Neuronal stem cell (in vitro differentiated cells): ENCODE measurements at regions not wholly inside any gene's neighbourhood (a gene's known extent, or its start where the extent isn't known, plus 50 kb on each side); places are given as distances from the start of the nearest gene placed in this dataset.

Experiments
- DNase-seq: peaks from one replicate; pipeline ENCODE4 v3.0.0-alpha.2; 2013; ENCODE audit warnings: low spot score
- H2AFZ ChIP-seq: one replicate; pipeline ENCODE4 v1.6.1; 2013; ENCODE audit warnings: mild to moderate bottlenecking, low read length, inconsistent platforms
- H2AK5ac ChIP-seq: 2 replicates; pipeline ENCODE4 v1.6.1; 2013; ENCODE audit warnings: low read depth, mild to moderate bottlenecking, inconsistent platforms, low read length, moderate library complexity, mixed read lengths
- H2BK120ac ChIP-seq: 2 replicates; pipeline ENCODE4 v1.6.1; 2013; ENCODE audit warnings: low read depth, mild to moderate bottlenecking, inconsistent platforms, low read length, moderate library complexity, mixed read lengths
- H2BK12ac ChIP-seq: one replicate; pipeline ENCODE4 v1.6.1; 2013; ENCODE audit warnings: low read length, inconsistent platforms
- H2BK15ac ChIP-seq: 2 replicates; pipeline ENCODE4 v1.6.1; 2013; ENCODE audit warnings: mild to moderate bottlenecking, low read length, inconsistent platforms, mixed read lengths
- H2BK5ac ChIP-seq: one replicate; pipeline ENCODE4 v1.6.1; 2013; ENCODE audit warnings: inconsistent platforms, mild to moderate bottlenecking, low read length, moderate library complexity
- H3K14ac ChIP-seq: one replicate; pipeline ENCODE4 v1.6.1; 2013; ENCODE audit warnings: low read length, inconsistent platforms
- H3K18ac ChIP-seq: 2 replicates; pipeline ENCODE4 v1.6.1; 2013; ENCODE audit warnings: low read length, inconsistent platforms
- H3K23ac ChIP-seq: 2 replicates; pipeline ENCODE4 v1.6.1; 2013; ENCODE audit warnings: low read depth, mild to moderate bottlenecking, mixed read lengths, low read length, inconsistent platforms; ENCODE audit not compliant: poor library complexity
- H3K27ac ChIP-seq: replicated peaks from 3 replicates; pipeline ENCODE4 v1.5.1; 2013; ENCODE audit warnings: low read length, inconsistent platforms
- H3K27me3 ChIP-seq, 3 experiments: 2 replicates each; pipeline ENCODE4 v1.6.1; 2013; ENCODE audit warnings: low read length in 3 of 3, mild to moderate bottlenecking in 2 of 3, inconsistent platforms in 1 of 3, low read depth in 1 of 3, mixed read lengths in 1 of 3, moderate library complexity in 1 of 3; ENCODE audit not compliant: control insufficient read depth in 3 of 3, insufficient read depth in 3 of 3
- H3K36me3 ChIP-seq, 2 donors: replicated peaks in 1 of 2; 2 replicates each; pipeline ENCODE4 v1.6.1; 2013; ENCODE audit warnings: low read length in 2 of 2; ENCODE audit not compliant: control insufficient read depth in 2 of 2, insufficient read depth in 2 of 2
- H3K4ac ChIP-seq: 2 replicates; pipeline ENCODE4 v1.6.1; 2013; ENCODE audit warnings: inconsistent platforms, mild to moderate bottlenecking, low read length, moderate library complexity
- H3K4me1 ChIP-seq, 2 donors: 1 replicate in 1 of 2; 2 replicates in 1 of 2; pipeline ENCODE4 v1.6.1; 2013; ENCODE audit warnings: low read length in 2 of 2, low read depth in 1 of 2; ENCODE audit not compliant: control insufficient read depth in 2 of 2, insufficient read depth in 1 of 2
- H3K4me2 ChIP-seq: one replicate; pipeline ENCODE4 v1.6.1; 2013; ENCODE audit warnings: mild to moderate bottlenecking, low read length, inconsistent platforms; ENCODE audit not compliant: insufficient read depth, poor library complexity, severe bottlenecking
- H3K4me3 ChIP-seq, 2 donors: 2 replicates each; pipeline ENCODE4 v1.5.1; 2013; ENCODE audit warnings: low read length in 2 of 2, mild to moderate bottlenecking in 2 of 2, inconsistent platforms in 1 of 2, moderate library complexity in 1 of 2
- H3K79me1 ChIP-seq: one replicate; pipeline ENCODE4 v1.6.1; 2013; ENCODE audit warnings: low read depth, mild to moderate bottlenecking, inconsistent platforms, low read length, moderate library complexity
- H3K9ac ChIP-seq: one replicate; pipeline ENCODE4 v1.6.1; 2013; ENCODE audit warnings: mild to moderate bottlenecking, low read depth, low read length, inconsistent platforms; ENCODE audit not compliant: poor library complexity
- H3K9me3 ChIP-seq, 2 donors: replicated peaks in 1 of 2; 2 replicates each; pipeline versions ENCODE3 to v1.6.1; 2013; ENCODE audit warnings: low read length in 2 of 2, mild to moderate bottlenecking in 2 of 2, inconsistent platforms in 1 of 2, low read depth in 1 of 2, mixed read lengths in 1 of 2, moderate library complexity in 1 of 2; ENCODE audit not compliant: control insufficient read depth in 2 of 2, insufficient read depth in 1 of 2
- H4K8ac ChIP-seq: one replicate; pipeline ENCODE4 v1.6.1; 2013; ENCODE audit warnings: low read depth, mild to moderate bottlenecking, inconsistent platforms, low read length, moderate library complexity
- H4K91ac ChIP-seq: one replicate; pipeline ENCODE4 v1.6.1; 2013; ENCODE audit warnings: low read length, low read depth, mild to moderate bottlenecking, inconsistent platforms; ENCODE audit not compliant: poor library complexity
- WGBS, 2 donors: extraction: QIAGEN DNeasy Blood & Tissue Kit; methylation state at CpG; one replicate each; pipeline ENCODE4 v1.1.7; 2013; ENCODE audit warnings: missing lambda C conversion rate in 2 of 2, mixed read lengths in 1 of 2; ENCODE audit not compliant: insufficient read length in 2 of 2, insufficient replicate concordance in 1 of 2; ENCODE audit errors: extremely low coverage in 2 of 2; 5-methylcytosine and 5-hydroxymethylcytosine counted together

DNA sequence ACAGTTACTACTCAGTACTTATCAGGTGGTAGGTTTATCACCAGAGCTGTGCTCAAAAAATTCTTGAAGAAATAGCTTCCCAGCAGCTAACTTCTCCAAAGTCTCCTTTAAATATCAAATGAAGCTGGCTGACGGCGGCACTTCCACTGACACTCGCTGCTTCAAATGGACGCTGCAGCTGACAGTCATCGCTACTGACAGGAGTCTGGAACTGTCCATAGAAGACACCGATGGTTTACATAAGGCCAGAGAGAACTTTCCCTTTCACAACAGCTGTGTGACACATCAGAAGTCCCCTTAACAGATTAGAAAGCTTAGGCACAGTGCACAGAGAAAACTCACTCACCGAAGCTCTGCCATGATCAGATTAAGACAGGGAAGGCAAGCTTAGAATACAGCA, 270.2 kb downstream of the SHOX2 start:
- no peak overlapping the region for H3K4me2 ChIP-seq
- no peaks in the 10 kb centered on the region for H3K9me3 ChIP-seq
- no peak overlapping the region for H3K4me3 ChIP-seq
- H3K9ac ChIP-seq: no peak overlapping the region
- DNase-seq: no peak
- no peak overlapping the region for H2BK12ac ChIP-seq
- peaks cover 0 to 2% of the 10 kb centered on the region in 2 donors for H3K4me1 ChIP-seq
- H3K23ac ChIP-seq: no peak overlapping the region
- no peak overlapping the region for H2BK15ac ChIP-seq
- H2BK5ac ChIP-seq: no peak overlapping the region
- no peaks in the 10 kb centered on the region for H3K36me3 ChIP-seq
- H2AFZ ChIP-seq: no peak overlapping the region
- no CpG with 5 or more reads among the region's 7 CpGs for WGBS, 2 donors
- no peaks in the 10 kb centered on the region for H3K27me3 ChIP-seq
- no peak overlapping the region for H3K18ac ChIP-seq
- no peak overlapping the region for H4K8ac ChIP-seq
- H4K91ac ChIP-seq: no peak overlapping the region
- no peak overlapping the region for H2AK5ac ChIP-seq
- H3K4ac ChIP-seq: no peak overlapping the region
- no peaks in the 10 kb centered on the region for H3K79me1 ChIP-seq
- H3K27ac ChIP-seq: no peak overlapping the region
- H2BK120ac ChIP-seq: no peak overlapping the region
- H3K14ac ChIP-seq: no peak overlapping the region

- Histone ChIP-seq H3K14ac (no peak overlapping the region), H3K9me3 (no peaks in the 10 kb centered on the region), H3K9ac (no peak overlapping the region), H3K4me3 (no peak overlapping the region), H3K4me1 (peaks cover 0 to 2% of the 10 kb centered on the region in 2 donors), H4K91ac (no peak overlapping the region), H2BK12ac (no peak overlapping the region), H3K79me1 (no peaks in the 10 kb centered on the region), H2BK5ac (no peak overlapping the region), H3K23ac (no peak overlapping the region), H2AFZ (no peak overlapping the region), H2AK5ac (no peak overlapping the region), H3K27me3 (no peaks in the 10 kb centered on the region), H3K36me3 (no peaks in the 10 kb centered on the region), H4K8ac (no peak overlapping the region), H2BK120ac (no peak overlapping the region), H3K18ac (no peak overlapping the region), H3K27ac (no peak overlapping the region), H3K4me2 (no peak overlapping the region), H2BK15ac (no peak overlapping the region), H3K4ac (no peak overlapping the region)
- DNase-seq: no peak
- no CpG with 5 or more reads among the region's 3 CpGs for WGBS, 2 donors
Measured at GRCh38 chr3:157832588-157832987, 273.6 kb downstream of the SHOX2 start.

DNA sequence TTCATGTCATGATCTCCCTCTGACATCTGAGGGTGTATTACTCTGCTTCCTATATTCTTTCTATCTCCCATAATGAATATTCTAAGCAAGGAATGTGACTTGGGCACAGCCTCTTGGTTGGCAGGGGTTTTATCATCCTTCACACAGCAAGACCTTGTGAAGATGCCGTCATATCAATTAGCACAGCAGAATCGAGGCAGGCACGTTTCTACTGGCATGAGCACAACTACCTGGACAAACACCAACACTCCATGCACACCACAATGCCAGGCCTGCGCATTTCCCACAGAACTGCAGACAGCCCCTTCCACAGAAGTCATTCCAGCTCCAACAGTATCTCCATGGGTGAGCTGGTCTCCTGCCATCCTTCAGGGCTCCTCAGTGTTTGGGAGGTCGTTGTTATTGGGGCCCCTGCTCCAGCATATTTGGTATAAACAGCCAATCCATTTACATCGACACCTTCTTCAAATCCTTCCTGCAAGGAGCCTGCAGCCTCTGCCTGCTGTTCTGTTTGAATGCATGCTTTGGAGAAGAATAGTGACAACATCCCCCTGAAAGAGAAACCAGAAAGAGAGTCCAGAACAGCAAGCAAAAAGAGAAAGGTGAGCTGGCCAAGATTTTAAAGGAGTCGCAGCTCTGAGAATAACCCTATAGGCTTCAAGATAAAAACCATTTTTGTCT, 275.5 kb downstream of the SHOX2 start:
- Histone ChIP-seq H3K27me3 (no peaks in the 10 kb centered on the region), H3K14ac (no peak overlapping the region), H2BK120ac (no peak overlapping the region), H3K79me1 (no peaks in the 10 kb centered on the region), H3K4ac (no peak overlapping the region), H3K4me1 (peaks cover 0 to 2% of the 10 kb centered on the region in 2 donors), H2AFZ (no peak overlapping the region), H3K9me3 (no peaks in the 10 kb centered on the region), H4K91ac (no peak overlapping the region), H3K36me3 (no peaks in the 10 kb centered on the region), H2BK5ac (no peak overlapping the region), H3K4me2 (no peak overlapping the region), H2BK12ac (no peak overlapping the region), H3K23ac (no peak overlapping the region), H2BK15ac (no peak overlapping the region), H3K9ac (no peak overlapping the region), H3K27ac (no peak overlapping the region), H4K8ac (no peak overlapping the region), H3K4me3 (no peak overlapping the region), H2AK5ac (no peak overlapping the region), H3K18ac (no peak overlapping the region)
- DNase-seq: peak; percentile 15
- no CpG with 5 or more reads among the region's 7 CpGs for WGBS, 2 donors

DNA sequence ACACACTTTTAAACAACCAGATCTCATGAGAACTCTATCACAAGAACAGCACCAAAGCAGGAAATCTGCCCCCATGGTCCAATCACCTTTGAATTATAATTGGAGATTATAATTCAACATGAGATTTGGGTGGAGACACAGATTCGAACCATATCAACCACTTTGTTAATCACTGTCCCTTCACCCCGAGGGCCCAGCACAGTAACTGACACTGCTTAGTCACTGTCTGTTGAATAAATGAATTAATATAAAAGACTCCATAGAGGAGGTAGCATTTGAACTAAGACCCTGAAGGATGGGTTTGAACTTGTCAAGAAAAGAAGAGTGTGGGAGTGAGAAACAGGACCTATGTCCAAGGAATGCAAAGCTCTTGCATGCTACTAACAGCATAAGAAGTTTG, 276.4 kb downstream of the SHOX2 start:
- Histone ChIP-seq H3K36me3 (no peaks in the 10 kb centered on the region), H3K79me1 (no peaks in the 10 kb centered on the region), H3K27ac (no peak overlapping the region), H3K4me1 (peaks cover 0 to 2% of the 10 kb centered on the region in 2 donors), H3K4ac (no peak overlapping the region), H2BK120ac (no peak overlapping the region), H4K8ac (no peak overlapping the region), H3K4me3 (no peak overlapping the region), H2BK15ac (no peak overlapping the region), H2BK12ac (no peak overlapping the region), H3K23ac (no peak overlapping the region), H2BK5ac (no peak overlapping the region), H3K4me2 (no peak overlapping the region), H3K27me3 (no peaks in the 10 kb centered on the region), H3K18ac (no peak overlapping the region), H3K9ac (no peak overlapping the region), H2AK5ac (no peak overlapping the region), H3K14ac (no peak overlapping the region), H4K91ac (no peak overlapping the region), H2AFZ (no peak overlapping the region), H3K9me3 (no peaks in the 10 kb centered on the region)
- WGBS, 2 donors: no CpG with 5 or more reads among the region's 2 CpGs
- no peak for DNase-seq
